ENCODE measurements at regions not wholly inside any gene's neighbourhood (a gene's known extent, or its start where the extent isn't known, plus 50 kb on each side); places are given as distances from the start of the nearest gene placed in this dataset.

- ATAC-seq (no peak), DNase-seq (no peak)
- ChIA-PET POLR2A (ENCODE audit: unreplicated experiment) (no interaction called here), CTCF (no interaction called here)
- Histone ChIP-seq H3K9me3 (ENCODE audit: low read length) (no peaks in the 10 kb centered on the region), H3K27me3 (ENCODE audit: low read length) (no peaks in the 10 kb centered on the region), H3K36me3 (ENCODE audit: low read depth, low read length) (no peaks in the 10 kb centered on the region), H3K4me2 (ENCODE audit: low read length) (no peak overlapping the region), H3K79me2 (ENCODE audit: low read length) (no peaks in the 10 kb centered on the region), H3K27ac (ENCODE audit: low read length) (no peak overlapping the region), H3K4me3 (ENCODE audit: low read length) (no peak overlapping the region), H4K20me1 (ENCODE audit: low read length) (no peaks in the 10 kb centered on the region), H3K4me1 (ENCODE audit: insufficient read depth, low read length) (no peaks in the 10 kb centered on the region), H3K9me2 (replicated peaks; ENCODE audit: low read length) (no peaks in the 10 kb centered on the region), H3K9ac (ENCODE audit: low read length) (no peak overlapping the region), H2AFZ (ENCODE audit: low read length) (no peak overlapping the region), H3F3A (ENCODE audit: low read length, unreplicated experiment) (no peaks in the 10 kb centered on the region)
- TF ChIP-seq EZH2phosphoT487 (IDR thresholded peaks at IDR 0.05; ENCODE audit: borderline replicate concordance, low read length) (no peak), CTCF (conservative IDR thresholded peaks at IDR 0.05; ENCODE audit: low read depth, low read length) (no peak), EZH2 (IDR thresholded peaks at IDR 0.05; ENCODE audit: low read length, unreplicated experiment) (no peak)
- intact Hi-C loops (cut with micrococcal nuclease), result no loop called here
- BruUV-seq (replicated peaks), result no TSS peak
Measured at GRCh38 chr2:64848363-64848762, 140.8 kb upstream of the SLC1A4 start.

- Histone ChIP-seq H3K9me2 (replicated peaks; ENCODE audit: low read length) (no peaks in the 10 kb centered on the region), H3F3A (ENCODE audit: low read length, unreplicated experiment) (no peaks in the 10 kb centered on the region), H3K9me3 (ENCODE audit: low read length) (no peaks in the 10 kb centered on the region), H3K4me3 (ENCODE audit: low read length) (no peak overlapping the region), H3K4me2 (ENCODE audit: low read length) (no peak overlapping the region), H3K79me2 (ENCODE audit: low read length) (no peaks in the 10 kb centered on the region), H3K36me3 (ENCODE audit: low read depth, low read length) (no peaks in the 10 kb centered on the region), H4K20me1 (ENCODE audit: low read length) (no peaks in the 10 kb centered on the region), H2AFZ (ENCODE audit: low read length) (no peak overlapping the region), H3K27ac (ENCODE audit: low read length) (no peak overlapping the region), H3K9ac (ENCODE audit: low read length) (no peak overlapping the region), H3K27me3 (ENCODE audit: low read length) (no peaks in the 10 kb centered on the region), H3K4me1 (ENCODE audit: insufficient read depth, low read length) (no peaks in the 10 kb centered on the region)
- intact Hi-C loops (cut with micrococcal nuclease), result no loop called here
- no TSS peak for BruUV-seq (replicated peaks)
- CTCF ChIA-PET, result interaction anchor here (0.7 kb wide), 1 partner anchor 10 kb away, joined by 3 read pairs; no protein-coding TSS in a partner anchor
- DNase-seq, result no peak
- POLR2A ChIA-PET (ENCODE audit: unreplicated experiment), result interaction anchor here (0.5 to 0.6 kb wide), 2 partner anchors 10 to 378 kb away, joined by 3 to 28 read pairs; partner anchors contain the start of gene ACTR2
- TF ChIP-seq CTCF (conservative IDR thresholded peaks at IDR 0.05; ENCODE audit: low read depth, low read length) (no peak), EZH2 (IDR thresholded peaks at IDR 0.05; ENCODE audit: low read length, unreplicated experiment) (no peak), EZH2phosphoT487 (IDR thresholded peaks at IDR 0.05; ENCODE audit: borderline replicate concordance, low read length) (no peak)
- no peak for ATAC-seq
Measured at GRCh38 chr2:64848945-64849344, 140.3 kb upstream of the SLC1A4 start.

- H3K9me2 ChIP-seq (replicated peaks; ENCODE audit: low read length), result no peaks in the 10 kb centered on the region
- no peak for ATAC-seq
- no peak overlapping the region for H3K9ac ChIP-seq (ENCODE audit: low read length)
- no peaks in the 10 kb centered on the region for H3K27me3 ChIP-seq (ENCODE audit: low read length)
- no peaks in the 10 kb centered on the region for H3K9me3 ChIP-seq (ENCODE audit: low read length)
- no peak overlapping the region for H3K4me3 ChIP-seq (ENCODE audit: low read length)
- no peak overlapping the region for H3K27ac ChIP-seq (ENCODE audit: low read length)
- H3K4me2 ChIP-seq (ENCODE audit: low read length), result no peak overlapping the region
- no TSS peak for BruUV-seq (replicated peaks)
- no peaks in the 10 kb centered on the region for H3K4me1 ChIP-seq (ENCODE audit: insufficient read depth, low read length)
- ChIA-PET POLR2A (ENCODE audit: unreplicated experiment) (no interaction called here), CTCF (no interaction called here)
- TF ChIP-seq EZH2 (IDR thresholded peaks at IDR 0.05; ENCODE audit: low read length, unreplicated experiment), result no peak
- TF ChIP-seq CTCF (conservative IDR thresholded peaks at IDR 0.05; ENCODE audit: low read depth, low read length), result no peak
- no peak for TF ChIP-seq EZH2phosphoT487 (IDR thresholded peaks at IDR 0.05; ENCODE audit: borderline replicate concordance, low read length)
- H4K20me1 ChIP-seq (ENCODE audit: low read length), result no peaks in the 10 kb centered on the region
- H3F3A ChIP-seq (ENCODE audit: low read length, unreplicated experiment), result no peaks in the 10 kb centered on the region
- H3K79me2 ChIP-seq (ENCODE audit: low read length), result no peaks in the 10 kb centered on the region
- H3K36me3 ChIP-seq (ENCODE audit: low read depth, low read length), result no peaks in the 10 kb centered on the region
- no peak for DNase-seq
- H2AFZ ChIP-seq (ENCODE audit: low read length), result no peak overlapping the region
- intact Hi-C loops (cut with micrococcal nuclease), result no loop called here
Measured at GRCh38 chr2:64850642-64851041, 138.6 kb upstream of the SLC1A4 start.

All from PC-3 (cell line).